ENCODE measurements at regions not wholly inside any gene's neighbourhood (a gene's known extent, or its start where the extent isn't known, plus 50 kb on each side); places are given as distances from the start of the nearest gene placed in this dataset.

GRCh38 chr4:74539044-74539790 lies 94.3 kb downstream of the AREG start:
- no peaks in the 10 kb centered on the region for H3K9me3 Mint-ChIP-seq
- H3K27me3 Mint-ChIP-seq (ENCODE audit: insufficient read depth): no peaks in the 10 kb centered on the region
- no peaks in the 10 kb centered on the region for H3K36me3 Mint-ChIP-seq (ENCODE audit: low read depth)
- no peak overlapping the region for H3K27ac Mint-ChIP-seq
- no peak for TF ChIP-seq CTCF (IDR thresholded peaks at IDR 0.05)
- H3K4me1 Mint-ChIP-seq (ENCODE audit: low read depth): peaks cover 52% of the 10 kb centered on the region
- no peak overlapping the region for H3K4me3 Mint-ChIP-seq
- DNase-seq: no peak

GRCh38 chr4:74540193-74540592 lies 95.3 kb downstream of the AREG start:
- DNase-seq: no peak
- Mint-ChIP-seq H3K4me3 (no peak overlapping the region), H3K9me3 (no peaks in the 10 kb centered on the region), H3K36me3 (ENCODE audit: low read depth) (no peaks in the 10 kb centered on the region), H3K4me1 (ENCODE audit: low read depth) (peaks cover 42% of the 10 kb centered on the region), H3K27ac (no peak overlapping the region), H3K27me3 (ENCODE audit: insufficient read depth) (no peaks in the 10 kb centered on the region)
- TF ChIP-seq CTCF (IDR thresholded peaks at IDR 0.05): no peak

- H3K27ac Mint-ChIP-seq: no peak overlapping the region
- H3K9me3 Mint-ChIP-seq: no peaks in the 10 kb centered on the region
- H3K4me1 Mint-ChIP-seq (ENCODE audit: low read depth): peaks cover 34% of the 10 kb centered on the region
- no peak; the same call in 1 of the 2 replicates for TF ChIP-seq CTCF (IDR thresholded peaks at IDR 0.05)
- no peak for DNase-seq
- no peaks in the 10 kb centered on the region for H3K27me3 Mint-ChIP-seq (ENCODE audit: insufficient read depth)
- no peak overlapping the region for H3K4me3 Mint-ChIP-seq
- H3K36me3 Mint-ChIP-seq (ENCODE audit: low read depth): no peaks in the 10 kb centered on the region
These were observed 96.7 kb downstream of the AREG start for GRCh38 chr4:74541667-74542066.

GRCh38 chr4:74543231-74543781 lies 98.4 kb downstream of the AREG start:
- Mint-ChIP-seq H3K27me3 (ENCODE audit: insufficient read depth) (no peaks in the 10 kb centered on the region), H3K9me3 (no peaks in the 10 kb centered on the region), H3K4me3 (peak overlapping the region; percentile 46), H3K4me1 (ENCODE audit: low read depth) (peaks cover 20% of the 10 kb centered on the region), H3K27ac (no peak overlapping the region), H3K36me3 (ENCODE audit: low read depth) (no peaks in the 10 kb centered on the region)
- TF ChIP-seq CTCF (IDR thresholded peaks at IDR 0.05): no peak
- DNase-seq: no peak

- Mint-ChIP-seq H3K4me1 (ENCODE audit: low read depth) (peaks cover 13% of the 10 kb centered on the region), H3K9me3 (no peaks in the 10 kb centered on the region), H3K27ac (no peak overlapping the region), H3K36me3 (ENCODE audit: low read depth) (no peaks in the 10 kb centered on the region), H3K27me3 (ENCODE audit: insufficient read depth) (no peaks in the 10 kb centered on the region), H3K4me3 (no peak overlapping the region)
- no peak for TF ChIP-seq CTCF (IDR thresholded peaks at IDR 0.05)
- DNase-seq: peak; percentile 70
These were observed 99.0 kb downstream of the AREG start for GRCh38 chr4:74543983-74544382.
